ENCODE measurements at regions not wholly inside any gene's neighbourhood (a gene's known extent, or its start where the extent isn't known, plus 50 kb on each side); places are given as distances from the start of the nearest gene placed in this dataset.

DNA sequence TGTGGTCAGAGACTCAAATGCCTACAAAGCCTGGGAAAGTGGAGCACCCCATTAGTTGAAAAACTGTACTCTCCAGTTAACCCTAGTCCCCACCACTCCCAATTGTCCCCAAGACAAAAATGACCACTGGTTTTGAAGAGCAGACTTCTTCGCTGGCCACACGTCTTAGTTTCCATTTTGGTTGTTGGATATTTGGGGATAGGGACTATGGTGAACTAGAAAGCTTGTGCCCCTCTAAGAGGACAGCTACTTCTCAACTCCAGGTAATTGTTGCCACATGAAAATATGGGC, 109.4 kb upstream of the SPRY4 start:
- DNase-seq (ENCODE audit: low read depth in 2 of 2), result no peak

DNA sequence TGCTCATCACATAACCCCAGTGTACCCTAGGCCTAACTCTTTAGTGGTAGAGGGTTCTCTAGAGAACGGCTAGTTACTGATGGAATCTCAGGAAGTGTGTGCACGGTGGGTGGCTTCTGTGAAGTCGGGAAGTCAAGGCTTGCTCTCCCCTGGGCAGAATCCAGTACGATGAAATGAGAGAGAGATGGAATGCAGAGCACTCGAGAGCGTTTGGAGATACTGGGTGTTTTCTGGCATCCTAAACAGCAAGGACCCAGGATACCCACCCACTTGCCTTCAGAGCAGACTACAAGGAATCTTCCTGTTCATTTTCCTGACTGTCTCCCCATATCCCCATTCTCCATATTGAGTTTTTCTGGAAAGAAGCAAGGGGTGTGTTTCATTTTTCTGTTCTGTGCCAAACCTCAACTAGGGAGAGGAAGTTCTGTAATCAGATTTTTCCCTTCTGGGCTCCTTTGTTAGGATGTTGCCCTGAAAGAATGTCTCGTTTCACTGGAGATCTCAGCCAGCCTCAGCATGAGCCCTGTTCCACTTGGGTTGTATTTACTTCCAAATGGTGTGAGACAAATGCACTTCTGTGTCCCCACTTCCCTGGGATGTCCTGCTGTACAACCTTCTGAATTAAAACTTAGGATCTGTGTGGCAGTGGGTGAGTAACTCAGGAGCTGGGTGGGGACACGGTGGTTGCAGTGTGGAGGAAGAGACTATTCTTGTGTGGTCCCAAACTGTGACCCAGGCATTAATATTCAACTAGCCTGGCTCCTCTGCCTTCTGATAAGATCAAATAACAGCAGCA, 108.9 kb upstream of the SPRY4 start:
- no peak for DNase-seq (ENCODE audit: low read depth in 2 of 2)

DNA sequence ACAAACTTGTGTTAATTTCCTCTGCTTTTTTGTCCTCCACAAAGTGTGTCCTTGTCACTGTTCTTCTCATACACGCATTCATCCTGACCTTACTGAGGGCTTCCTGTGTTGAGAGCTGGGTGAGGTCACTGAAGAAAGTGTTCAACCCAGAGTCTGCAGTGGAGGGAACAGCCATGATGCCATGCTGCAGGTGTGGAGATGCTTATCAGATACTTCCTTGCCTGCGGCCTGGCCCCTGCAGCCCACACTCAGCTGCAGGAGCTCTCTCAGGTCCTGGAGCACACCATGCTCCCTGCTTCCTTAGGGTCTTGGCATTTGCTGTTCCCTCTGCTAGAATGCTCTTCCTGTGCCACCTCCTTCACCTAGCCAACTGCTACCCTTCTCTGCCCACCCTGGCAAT, 108.1 kb upstream of the SPRY4 start:
- peak; percentile 5 to 30 for DNase-seq (ENCODE audit: low read depth in 2 of 2)

DNA sequence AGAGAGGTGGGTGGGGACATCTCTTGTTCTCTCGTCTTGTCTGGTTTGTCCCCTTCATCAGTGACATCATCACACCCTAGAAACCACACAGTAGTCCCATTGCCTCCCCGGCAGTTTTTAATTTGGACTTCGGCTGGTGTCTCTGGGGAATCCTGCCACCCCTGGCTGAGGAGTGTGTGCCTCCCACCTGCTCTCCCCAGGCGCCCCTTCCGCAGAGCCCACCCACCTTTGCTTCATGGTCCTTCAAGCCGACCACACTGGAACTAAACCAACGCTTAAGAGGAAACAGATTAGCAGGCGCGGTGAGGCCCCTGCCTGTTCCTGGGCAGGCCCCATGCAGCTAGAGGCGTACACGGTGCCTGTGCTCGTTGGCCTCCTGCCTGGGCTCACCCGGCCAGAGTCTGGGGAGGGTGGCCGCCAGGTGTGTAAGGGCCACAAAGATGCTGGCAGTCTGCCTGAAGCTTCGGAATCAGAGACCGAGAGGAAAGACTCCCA, 107.6 kb upstream of the SPRY4 start:
- DNase-seq (ENCODE audit: low read depth in 2 of 2), result peak in 1 of 2 donors; percentile 4

DNA sequence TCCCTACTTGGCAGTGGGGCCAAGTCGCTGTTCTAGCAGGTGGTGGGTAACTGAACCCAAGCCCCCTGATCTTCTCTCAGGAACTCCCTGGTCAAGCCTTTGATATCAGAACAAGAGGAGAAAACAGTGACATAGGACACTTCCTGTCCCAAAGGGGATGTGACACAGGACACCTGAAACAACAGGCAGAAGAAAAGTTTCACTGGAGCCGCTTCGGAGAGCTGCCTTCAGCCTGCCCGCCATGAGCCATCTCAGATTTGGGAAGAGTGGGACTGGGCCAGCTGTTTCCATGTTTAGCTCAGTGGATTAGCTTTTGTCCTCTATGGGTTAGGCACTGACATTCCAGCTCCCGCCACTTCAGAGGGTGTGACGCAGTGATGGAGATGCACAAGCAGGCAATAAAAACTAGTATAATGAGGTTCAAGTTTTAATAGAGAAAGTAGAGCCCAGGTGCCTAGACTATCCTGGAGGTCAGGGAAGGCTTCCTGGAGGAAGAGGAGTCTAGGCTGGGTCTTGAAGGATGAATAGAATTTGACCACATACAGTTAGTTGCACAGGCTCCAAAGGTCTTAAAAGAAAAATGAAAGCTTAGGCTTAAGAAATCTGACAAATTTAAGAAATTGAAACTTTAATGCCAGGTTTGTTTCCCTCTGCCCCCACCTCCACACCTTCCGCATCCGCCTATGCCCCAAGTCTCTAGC, 104.1 kb upstream of the SPRY4 start:
- no peak for DNase-seq (ENCODE audit: low read depth in 2 of 2)

DNA sequence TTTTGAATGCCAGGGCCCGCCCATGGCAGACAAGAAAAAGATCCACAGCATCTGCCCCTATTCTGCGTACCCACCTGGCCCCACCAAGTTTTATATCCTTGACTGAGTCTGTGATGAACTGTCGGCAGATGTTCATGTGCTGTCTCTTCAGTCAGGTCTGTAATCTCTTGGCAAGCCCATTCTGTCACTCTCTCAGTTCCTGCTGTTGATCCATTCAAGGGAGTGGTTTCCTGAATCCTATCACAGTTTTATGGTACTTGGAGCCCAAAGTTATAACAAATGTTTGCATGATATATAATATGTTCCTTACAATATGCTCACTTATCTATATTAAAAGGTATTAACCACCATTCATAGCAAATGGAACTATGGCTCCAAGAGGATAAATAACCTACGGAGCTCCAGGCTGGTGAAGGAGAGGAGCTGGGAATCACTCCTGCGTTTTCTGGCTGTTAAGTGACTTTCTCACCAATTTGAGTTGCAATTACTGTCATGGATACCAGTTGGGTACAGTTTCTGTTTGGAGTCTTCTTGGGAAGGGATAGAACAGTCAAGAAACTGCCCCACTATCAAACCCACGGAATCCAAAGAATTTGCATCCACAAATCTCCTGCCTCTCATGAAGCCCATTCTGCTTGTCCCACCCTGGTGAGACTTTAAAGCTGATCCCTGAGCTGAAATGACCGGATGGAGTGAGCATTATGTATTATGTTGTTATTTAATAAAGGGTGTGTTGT, 103.4 kb upstream of the SPRY4 start:
- DNase-seq (ENCODE audit: low read depth in 2 of 2), result no peak

DNA sequence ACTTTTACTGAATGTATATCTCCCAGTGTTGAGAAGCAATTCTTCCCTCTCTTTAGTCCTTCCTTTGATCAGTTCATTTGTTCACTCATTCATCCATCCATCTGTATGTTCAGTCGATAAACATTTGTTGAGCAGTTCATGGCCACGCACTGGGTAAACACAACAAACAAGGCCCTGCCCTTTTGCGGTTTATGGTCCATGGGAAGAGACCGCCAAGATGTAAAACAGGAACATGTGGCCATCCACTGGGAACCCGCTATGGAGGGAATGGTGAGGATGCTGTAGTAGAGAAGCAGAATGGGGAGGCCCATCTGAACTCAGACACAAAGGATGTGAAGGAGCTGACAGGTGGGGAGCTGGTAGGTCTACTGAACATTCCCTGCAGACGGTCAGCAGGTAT, 102.7 kb upstream of the SPRY4 start:
- no peak for DNase-seq (ENCODE audit: low read depth in 2 of 2)

DNA sequence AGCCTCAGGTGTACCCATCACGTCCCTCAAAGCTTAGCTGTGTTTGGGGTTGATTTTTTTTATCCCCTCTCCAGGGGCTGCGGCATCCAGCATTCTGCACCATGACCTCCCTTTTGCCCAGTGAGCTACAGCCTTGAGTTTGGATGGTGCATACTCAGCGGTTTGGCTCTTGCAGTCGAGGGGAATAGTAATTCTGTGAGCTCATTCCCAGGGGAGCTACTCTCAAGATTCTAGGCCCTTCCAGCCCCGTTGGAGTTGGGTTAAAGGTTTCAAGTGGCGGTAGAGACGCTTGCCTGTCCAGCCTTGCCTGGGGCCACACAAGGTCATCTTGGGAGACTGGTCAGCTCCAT, 102.2 kb upstream of the SPRY4 start:
- DNase-seq (ENCODE audit: low read depth in 2 of 2), result no peak

DNA sequence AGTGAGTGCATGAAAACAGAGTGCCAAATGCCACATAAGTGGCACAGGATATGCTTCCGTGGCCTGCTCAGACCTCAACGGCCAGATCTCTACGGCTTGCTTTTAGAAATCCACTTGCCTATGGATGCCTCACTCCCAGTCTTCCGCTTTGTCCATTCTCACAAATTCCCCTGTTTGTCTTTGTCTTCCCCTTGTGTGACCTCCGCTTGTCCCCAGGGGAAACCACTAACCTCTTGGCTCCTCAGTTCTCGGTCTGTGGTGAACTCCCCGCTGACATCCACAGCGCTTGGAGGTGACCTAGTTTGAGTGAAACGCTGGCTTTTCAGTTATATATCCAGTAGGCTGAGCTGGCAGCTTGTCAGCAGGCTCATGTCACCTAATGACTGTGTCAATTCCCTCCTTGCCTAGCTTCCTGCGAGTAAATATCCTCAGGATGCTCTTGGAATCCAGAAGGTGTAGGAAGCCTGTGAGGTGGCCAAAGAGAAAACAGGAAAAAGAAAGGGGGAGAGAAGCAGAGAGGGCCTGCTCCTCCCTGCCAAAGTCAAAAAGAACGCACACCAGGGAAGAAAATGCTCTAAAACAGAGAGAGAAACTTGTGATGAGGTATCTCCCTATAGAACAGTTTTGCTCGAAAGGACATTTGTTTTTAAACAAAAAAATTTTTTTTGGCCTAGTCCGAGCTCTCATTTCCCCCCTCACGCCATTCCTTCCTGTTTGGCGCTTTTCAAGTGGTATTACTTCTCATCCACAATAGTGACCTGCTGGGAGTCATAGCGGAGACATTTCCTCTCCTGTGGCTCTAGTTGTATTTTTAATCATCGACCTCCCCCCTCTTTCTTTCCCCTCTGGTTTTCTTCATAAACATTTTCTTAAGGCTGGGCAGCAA, 101.6 kb upstream of the SPRY4 start:
- DNase-seq (ENCODE audit: low read depth in 2 of 2), result peak in 1 of 2 donors; percentile 7

DNA sequence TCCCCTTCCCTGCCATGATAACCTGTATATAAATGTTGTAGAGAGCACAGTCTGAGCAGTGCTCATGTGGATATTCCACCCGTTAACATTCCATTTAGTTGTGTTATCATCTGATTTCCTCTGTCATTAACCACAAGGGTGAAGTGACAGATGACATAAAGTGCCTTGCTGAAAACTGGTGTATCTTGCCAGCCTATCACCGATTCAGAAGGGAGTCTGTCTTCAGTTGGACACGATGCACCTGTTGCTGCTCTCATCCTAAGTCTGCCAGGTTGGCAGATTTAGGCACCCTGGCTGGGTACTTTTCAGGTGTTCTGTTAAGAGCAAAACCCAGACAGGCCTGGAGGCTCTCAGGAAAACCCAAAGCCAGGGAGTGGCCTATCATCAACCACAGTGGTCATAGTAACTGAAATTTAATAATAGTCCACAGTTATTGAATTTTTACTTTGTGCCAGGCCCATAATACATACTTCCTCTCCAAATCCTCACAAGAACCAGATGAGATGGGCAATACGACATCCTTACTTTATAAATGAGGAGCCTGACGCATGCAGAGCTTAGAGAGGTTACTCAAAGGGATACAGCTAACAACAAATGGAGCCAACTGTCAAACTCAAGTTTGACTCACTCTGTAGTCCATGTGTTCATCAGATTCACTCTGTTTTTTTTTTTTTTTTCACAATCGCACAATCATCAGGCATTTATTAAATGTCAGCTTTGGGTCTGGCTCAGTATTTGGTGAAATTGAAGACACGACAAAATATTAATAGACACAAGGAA, 100.7 kb upstream of the SPRY4 start:
- DNase-seq (ENCODE audit: low read depth in 2 of 2), result no peak

DNA sequence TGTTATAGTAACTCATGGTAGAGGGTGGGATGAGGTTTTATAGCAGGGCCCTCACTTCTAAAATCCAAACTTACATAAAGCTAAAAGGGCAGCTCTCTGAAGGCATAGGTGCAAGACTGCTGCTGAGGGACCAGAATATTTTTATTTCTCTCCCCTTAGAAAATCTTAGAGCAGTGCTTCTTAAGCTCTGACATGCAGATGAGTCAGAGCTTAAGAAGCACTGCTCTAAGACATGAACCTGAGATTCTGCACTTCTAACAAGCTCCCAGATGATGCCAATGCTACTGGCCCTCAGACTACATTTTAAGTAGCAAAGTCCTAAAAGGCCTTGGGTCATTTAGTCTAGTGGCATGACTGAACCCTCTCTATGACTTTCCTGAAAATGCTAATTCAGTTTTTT, 97.6 kb upstream of the SPRY4 start:
- no peak for DNase-seq (ENCODE audit: low read depth in 2 of 2)

DNA sequence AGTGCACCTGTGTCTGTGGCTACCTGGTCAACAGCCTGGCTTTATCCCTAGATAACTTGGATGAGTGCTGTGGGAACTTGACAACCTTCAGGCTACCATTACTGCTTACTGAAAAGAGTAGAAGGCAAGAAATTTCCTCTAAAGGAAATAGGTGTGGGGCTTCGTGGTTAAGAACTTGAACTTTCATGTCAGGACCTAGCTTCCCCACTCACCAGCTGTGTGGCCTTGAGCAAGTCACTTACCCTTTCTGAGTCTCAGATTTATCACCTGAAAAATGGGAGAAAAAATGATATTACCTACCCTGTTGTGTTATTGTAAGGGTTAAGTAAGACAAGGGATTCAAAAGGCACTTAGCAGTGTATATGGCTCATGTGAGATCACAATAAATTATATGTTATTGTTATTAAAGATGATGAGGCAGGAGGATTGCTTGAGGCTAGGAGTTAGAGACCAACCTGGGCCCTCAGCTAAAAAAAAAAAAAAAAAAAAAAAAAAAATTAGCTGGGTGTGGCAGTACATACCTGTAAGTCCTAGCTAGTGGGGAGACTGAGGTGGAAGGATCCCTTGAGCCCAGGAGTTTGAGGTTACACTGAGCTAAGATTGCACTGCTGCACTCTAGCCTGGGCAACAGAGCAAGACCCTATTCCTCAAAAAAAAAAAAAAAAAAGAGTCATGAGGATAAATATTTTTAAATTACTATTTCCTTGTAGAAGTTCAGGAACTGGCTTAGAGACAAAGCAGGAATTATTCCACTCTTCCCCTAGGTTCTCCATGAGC, 97.0 kb upstream of the SPRY4 start:
- no peak for DNase-seq (ENCODE audit: low read depth in 2 of 2)

DNA sequence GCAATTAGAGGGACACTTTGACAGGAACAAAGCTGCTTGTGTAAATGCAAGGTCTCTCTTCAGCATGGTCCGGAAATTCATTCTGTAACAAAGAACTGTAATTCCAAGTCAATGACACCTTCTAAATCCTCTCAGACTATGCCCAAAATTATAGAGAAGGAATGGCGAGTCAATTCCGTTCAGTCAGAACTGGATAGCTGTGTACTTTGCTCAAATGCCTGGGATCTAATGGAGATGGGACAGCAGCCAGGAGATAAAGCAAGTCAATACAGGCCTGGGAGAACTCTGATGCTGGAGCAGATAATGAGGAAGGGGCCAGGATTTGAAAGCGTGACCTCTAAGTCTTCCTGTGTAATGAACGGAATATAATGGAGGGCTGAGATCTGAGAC, 96.4 kb upstream of the SPRY4 start:
- DNase-seq (ENCODE audit: low read depth in 2 of 2), result no peak

DNA sequence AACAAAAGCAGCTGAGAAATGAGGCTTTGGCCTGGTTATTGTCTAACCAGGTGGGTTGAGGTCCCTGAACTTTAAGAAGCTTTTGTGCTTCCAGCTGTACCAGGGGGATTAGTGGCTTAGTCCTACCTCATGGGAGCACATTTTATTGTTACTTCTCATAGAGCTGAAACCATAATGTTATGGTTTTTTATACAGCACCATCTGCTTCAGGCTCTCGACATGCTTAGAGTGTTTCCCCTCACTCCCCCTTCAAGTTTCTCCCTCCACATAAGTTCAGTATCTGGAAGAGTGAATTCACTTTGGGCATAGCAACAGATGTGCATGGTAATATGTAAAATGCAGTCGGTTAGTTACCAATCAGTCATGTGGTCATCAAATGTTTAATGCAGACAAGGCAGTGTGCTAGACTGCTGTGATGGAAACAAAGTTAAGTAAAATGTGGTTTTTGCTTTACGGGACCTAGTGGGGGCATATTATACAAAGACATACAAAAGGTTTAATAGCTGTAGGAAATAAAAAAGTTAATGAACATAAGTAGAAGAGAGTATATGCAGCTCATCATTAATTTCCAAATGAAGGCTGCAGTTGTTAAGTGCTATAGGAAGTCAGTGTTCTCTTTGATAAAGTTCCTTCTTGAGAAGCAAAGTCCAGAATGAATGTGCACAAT, 95.9 kb upstream of the SPRY4 start:
- DNase-seq (ENCODE audit: low read depth in 2 of 2), result no peak

DNA sequence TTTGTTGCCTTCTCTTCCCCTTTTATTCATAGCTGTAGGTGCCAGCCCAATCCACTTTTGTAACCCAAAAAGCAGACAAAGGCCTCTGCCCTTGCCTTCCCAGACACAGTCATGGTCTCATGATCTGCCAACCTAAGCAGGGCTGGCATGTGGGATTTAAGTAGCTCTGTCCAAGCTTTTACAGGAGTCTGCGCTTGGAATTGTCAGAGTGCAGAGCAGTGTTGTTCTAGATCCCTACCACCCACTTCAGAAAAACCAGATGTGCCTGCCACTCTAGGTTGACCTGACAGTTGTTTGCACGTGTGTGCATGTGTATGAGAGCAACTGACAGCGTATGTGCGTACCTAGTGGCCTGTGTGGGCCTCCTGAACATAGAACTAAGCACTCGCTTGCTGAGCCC, 87.8 kb upstream of the SPRY4 start:
- no peak for DNase-seq (ENCODE audit: low read depth in 2 of 2)

DNA sequence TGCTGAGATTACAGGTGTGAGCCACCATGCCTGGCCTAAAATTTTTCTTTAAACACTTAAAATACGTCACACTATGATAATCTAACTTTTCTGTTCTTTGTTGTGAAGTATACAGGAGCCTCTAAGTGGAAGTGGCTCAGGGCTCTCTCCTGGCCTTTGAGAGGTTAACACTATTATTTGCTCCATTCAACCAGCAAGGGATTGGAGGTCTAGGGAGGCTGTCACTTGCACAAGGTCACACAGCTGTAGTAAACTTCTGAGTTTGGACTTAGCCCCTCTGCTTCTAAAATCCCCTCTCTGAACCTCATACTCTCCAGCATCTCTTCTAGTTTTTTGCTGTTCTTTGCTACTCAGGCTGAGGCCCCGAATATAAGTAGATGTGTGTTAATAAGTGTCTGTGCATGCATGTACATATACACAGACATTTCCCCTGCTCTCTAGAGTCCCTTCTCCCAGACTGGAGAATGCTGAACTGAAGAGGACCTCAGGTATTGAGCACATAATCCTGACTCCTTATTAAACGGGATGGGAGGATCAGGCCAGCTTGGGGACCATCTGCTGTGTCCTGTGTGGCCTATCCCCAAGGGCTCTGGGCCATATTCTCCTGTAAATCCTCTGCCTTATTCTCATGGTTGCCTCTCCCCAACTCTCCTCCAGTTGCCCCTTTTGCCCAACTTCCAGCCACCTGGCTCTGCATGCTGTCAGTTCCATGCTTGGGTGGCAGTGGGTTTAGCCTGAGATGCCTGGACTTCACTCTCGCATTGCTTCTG, 87.0 kb upstream of the SPRY4 start:
- no peak for DNase-seq (ENCODE audit: low read depth in 2 of 2)

DNA sequence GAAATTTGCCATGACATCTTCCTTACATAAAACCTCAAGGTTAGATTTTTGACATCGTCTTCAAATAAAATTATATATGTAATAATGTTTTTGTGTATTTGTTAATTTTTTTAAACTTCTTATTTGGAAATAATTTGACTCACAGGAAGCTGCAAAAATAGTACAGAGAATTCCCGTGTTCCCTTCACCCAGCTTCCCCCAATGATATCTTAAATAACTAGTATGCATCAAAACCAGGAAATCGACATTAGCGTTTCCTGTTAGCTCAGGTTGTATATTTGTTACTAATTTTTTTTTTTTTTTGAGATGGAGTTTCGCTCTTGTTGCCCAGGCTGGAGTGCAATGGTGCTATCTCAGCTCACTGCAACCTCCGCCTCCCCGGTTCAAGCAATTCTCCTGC, 86.3 kb upstream of the SPRY4 start:
- no peak for DNase-seq (ENCODE audit: low read depth in 2 of 2)

DNA sequence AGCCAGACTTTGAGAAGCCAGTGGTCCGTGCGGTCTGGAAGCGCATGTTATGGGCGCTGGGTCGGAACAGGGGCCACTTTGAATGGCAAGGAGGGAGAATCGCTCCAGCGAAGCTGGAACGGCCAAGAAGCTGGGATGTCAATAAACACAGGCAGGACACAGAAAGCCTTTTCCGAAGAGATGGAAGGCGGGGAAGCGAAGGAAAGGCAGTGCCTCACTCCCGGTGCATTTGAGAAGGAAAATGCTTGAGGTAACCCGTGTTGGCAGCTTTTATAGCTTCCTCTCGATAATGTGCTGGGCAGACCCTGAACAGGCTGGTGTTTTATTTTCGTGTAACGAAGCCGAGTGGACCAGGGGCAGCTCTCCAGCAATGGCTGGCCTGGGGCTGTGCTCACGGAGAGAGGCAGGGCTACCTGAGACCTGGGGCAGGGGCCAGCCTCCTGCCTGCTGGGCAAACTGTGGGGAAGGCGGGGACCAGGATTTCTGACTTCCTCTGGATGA, 84.2 kb upstream of the SPRY4 start:
- no peak for DNase-seq (ENCODE audit: low read depth in 2 of 2)

DNA sequence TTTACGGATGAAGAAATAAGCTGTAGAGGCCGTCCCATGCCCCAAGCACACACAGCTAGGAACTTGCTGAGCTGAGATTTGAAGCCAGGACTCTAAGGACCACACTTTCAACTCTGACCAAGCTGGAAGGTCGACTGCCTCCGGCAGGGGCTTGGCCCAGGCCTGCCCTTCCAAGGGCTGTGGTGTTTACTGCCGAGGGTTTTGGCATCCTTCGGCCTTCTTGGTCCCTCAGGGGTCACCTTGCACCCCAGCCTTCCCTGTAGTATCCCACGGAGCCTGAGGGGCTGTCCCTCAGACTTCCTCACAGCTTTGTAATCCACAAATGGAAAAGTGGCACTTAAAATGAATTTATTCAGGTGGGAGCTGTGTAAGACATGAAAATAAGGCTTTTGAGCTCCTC, 83.7 kb upstream of the SPRY4 start:
- no peak for DNase-seq (ENCODE audit: low read depth in 2 of 2)
